B cell (primary cell): ENCODE measurements at regions not wholly inside any gene's neighbourhood (a gene's known extent, or its start where the extent isn't known, plus 50 kb on each side); places are given as distances from the start of the nearest gene placed in this dataset.

ENCODE experiments used
- CTCF ChIP-seq: fragments of 200-600 bp; IDR thresholded peaks from one replicate; pipeline ENCODE4 v1.8.0; 2022; ENCODE audit warnings: antibody characterized with exemption, mild to moderate bottlenecking
- EZH2 ChIP-seq: IDR thresholded peaks from 2 replicates; pipeline ENCODE4 v1.6.1; 2012; ENCODE audit warnings: borderline replicate concordance, low read depth, mild to moderate bottlenecking, moderate library complexity, low read length; ENCODE audit not compliant: insufficient read depth, poor library complexity, severe bottlenecking

DNA sequence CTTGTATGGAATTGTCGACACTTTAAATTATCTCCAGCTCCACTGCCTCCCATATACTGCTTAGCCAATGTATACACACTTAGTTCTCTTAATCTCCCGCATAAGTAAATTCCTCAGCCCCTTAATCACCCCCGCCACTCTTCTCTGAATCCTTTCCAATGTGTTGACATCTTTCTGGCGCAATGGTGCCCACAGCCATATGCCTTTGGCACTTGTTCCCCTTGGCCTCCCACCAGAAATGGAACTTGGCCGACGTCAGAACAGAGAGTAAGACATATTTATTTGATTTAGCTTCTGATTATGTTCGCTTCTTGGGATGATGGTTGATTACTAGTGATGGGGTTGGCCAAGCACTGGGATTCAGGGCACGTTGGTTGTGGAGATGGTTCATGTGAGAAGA, 1089.3 kb upstream of the CELF4 start:
- TF ChIP-seq CTCF (no peak), EZH2 (no peak)
